H1 (cell line): ENCODE measurements at regions not wholly inside any gene's neighbourhood (a gene's known extent, or its start where the extent isn't known, plus 50 kb on each side); places are given as distances from the start of the nearest gene placed in this dataset.

Experiments
- CTCF ChIA-PET: fragments of 300-600 bp; sonication (Branson Sonifier 250); formaldehyde crosslinking; loops from one replicate; lab custom pipeline; 2021; ENCODE audit not compliant: partially characterized antibody; lab: Charles Lee
- POLR2A ChIA-PET: fragments of 300-600 bp; sonication (Branson Sonifier 250); formaldehyde crosslinking; loops from one replicate; lab custom pipeline; 2021; ENCODE audit warnings: inconsistent platforms; ENCODE audit not compliant: partially characterized antibody; lab: Charles Lee
- DNase-seq, 2 experiments: peaks; one replicate each; pipeline versions ENCODE4 v3.0.0 to v3.0.0-alpha.2; 2010 to 2022; ENCODE audit warnings: low spot score in 2 of 2, low read depth in 1 of 2, mixed read lengths in 1 of 2
- FAIRE-seq: peaks from 2 replicates; lab custom pipeline; 2011; peaks lifted over from hg19 to GRCh38; lab: Jason Lieb, UNC
- H2AFZ ChIP-seq: 2 replicates; pipeline ENCODE4 v1.8.1; 2012; ENCODE audit warnings: low read length, inconsistent platforms
- H2AK5ac ChIP-seq: 2 replicates; pipeline ENCODE4 v1.6.1; 2013; ENCODE audit warnings: low read depth, low read length
- H2BK120ac ChIP-seq: replicated peaks from 2 replicates; pipeline ENCODE3; 2013; ENCODE audit warnings: low read depth, low read length, inconsistent platforms
- H2BK12ac ChIP-seq: 2 replicates; pipeline ENCODE4 v1.6.1; 2013; ENCODE audit warnings: low read depth, low read length
- H2BK15ac ChIP-seq: 2 replicates; pipeline ENCODE4 v1.6.1; 2013; ENCODE audit warnings: low read length
- H2BK20ac ChIP-seq: 2 replicates; pipeline ENCODE4 v1.6.1; 2013; ENCODE audit warnings: low read length
- H2BK5ac ChIP-seq: 2 replicates; pipeline ENCODE4 v1.6.1; 2013; ENCODE audit warnings: low read depth, low read length
- H3K14ac ChIP-seq: 2 replicates; pipeline ENCODE4 v1.6.1; 2013; ENCODE audit warnings: inconsistent platforms; ENCODE audit not compliant: insufficient read length
- H3K18ac ChIP-seq: 2 replicates; pipeline ENCODE4 v1.6.1; 2013; ENCODE audit warnings: low read length; ENCODE audit errors: extremely low read depth
- H3K23ac ChIP-seq: 2 replicates; pipeline ENCODE4 v1.6.1; 2013; ENCODE audit warnings: inconsistent platforms; ENCODE audit not compliant: insufficient read length
- H3K23me2 ChIP-seq: 2 replicates; pipeline ENCODE4 v1.6.1; 2013; ENCODE audit warnings: low read depth, low read length
- H3K27ac ChIP-seq: 2 replicates; pipeline ENCODE4 v1.6.1; 2011; ENCODE audit warnings: low read depth, low read length, inconsistent platforms
- H3K27me3 ChIP-seq, 4 experiments: replicated peaks in 1 of 4; 1 replicate in 1 of 4; 2 replicates in 3 of 4; pipeline versions ENCODE4 v1.6.1 to v1.8.1; 2011 to 2013; ENCODE audit warnings: low read length in 3 of 4, mild to moderate bottlenecking in 3 of 4, inconsistent platforms in 2 of 4, mixed read lengths in 2 of 4, moderate library complexity in 1 of 4; ENCODE audit not compliant: control insufficient read depth in 3 of 4, insufficient read depth in 3 of 4; ENCODE audit errors: extremely low read depth in 1 of 4
- H3K36me3 ChIP-seq, 4 experiments: 2 replicates each; pipeline versions ENCODE4 v1.6.1 to v1.8.1; 2011 to 2013; ENCODE audit warnings: mild to moderate bottlenecking in 4 of 4, low read length in 3 of 4, moderate library complexity in 2 of 4, control low read depth in 1 of 4, inconsistent platforms in 1 of 4; ENCODE audit not compliant: insufficient read depth in 4 of 4, control insufficient read depth in 2 of 4
- H3K4ac ChIP-seq: replicated peaks from 2 replicates; pipeline ENCODE3; 2013; ENCODE audit warnings: low read length, low read depth, mixed read lengths, inconsistent platforms; ENCODE audit not compliant: insufficient read length
- H3K4me1 ChIP-seq, 4 experiments: replicated peaks in 1 of 4; 1 replicate in 1 of 4; 2 replicates in 3 of 4; pipeline versions ENCODE4 v1.6.1 to v1.8.1; 2011 to 2013; ENCODE audit warnings: low read length in 3 of 4, inconsistent platforms in 2 of 4, mixed read lengths in 1 of 4; ENCODE audit not compliant: insufficient read depth in 4 of 4, control insufficient read depth in 3 of 4
- H3K4me2 ChIP-seq, 2 experiments: 2 replicates each; pipeline versions ENCODE4 v1.6.1 to v1.8.1; 2011 to 2013; ENCODE audit warnings: low read depth in 2 of 2, low read length in 2 of 2, control low read depth in 1 of 2, inconsistent platforms in 1 of 2, mild to moderate bottlenecking in 1 of 2; ENCODE audit not compliant: insufficient read depth in 1 of 2
- H3K4me3 ChIP-seq, 4 experiments: fragments of 200-600, 300-600 bp in 1 of 4; sonication (generic), shearing (Covaris generic), sonication (Bioruptor Twin) in 1 of 4; 2 replicates each; pipeline versions ENCODE4 v1.5.1 to v1.8.1; 2011 to 2016; ENCODE audit warnings: low read length in 4 of 4, low read depth in 3 of 4, control low read depth in 2 of 4, inconsistent platforms in 2 of 4, mild to moderate bottlenecking in 2 of 4, mixed read lengths in 1 of 4, moderate library complexity in 1 of 4; ENCODE audit not compliant: insufficient read depth in 2 of 4; ENCODE audit errors: extremely low read depth in 1 of 4
- H3K56ac ChIP-seq: replicated peaks from 2 replicates; pipeline ENCODE3; 2013; ENCODE audit warnings: low read depth, mild to moderate bottlenecking, mixed read lengths, low read length, inconsistent platforms; ENCODE audit not compliant: insufficient read length
- H3K79me1 ChIP-seq: 2 replicates; pipeline ENCODE4 v1.6.1; 2013; ENCODE audit warnings: low read depth, low read length, control low read depth
- H3K79me2 ChIP-seq, 2 experiments: 2 replicates each; pipeline versions ENCODE4 v1.6.1 to v1.8.1; 2012 to 2013; ENCODE audit warnings: low read length in 2 of 2, mild to moderate bottlenecking in 2 of 2, inconsistent platforms in 1 of 2; ENCODE audit not compliant: insufficient read depth in 2 of 2, control insufficient read depth in 1 of 2
- H3K9ac ChIP-seq, 4 experiments: replicated peaks in 1 of 4; 1 replicate in 1 of 4; 2 replicates in 3 of 4; pipeline versions ENCODE4 v1.6.1 to v1.8.1; 2011 to 2013; ENCODE audit warnings: low read depth in 3 of 4, low read length in 3 of 4, control low read depth in 2 of 4, mild to moderate bottlenecking in 2 of 4, moderate library complexity in 2 of 4, inconsistent platforms in 1 of 4; ENCODE audit errors: extremely low read depth in 1 of 4
- H3K9me3 ChIP-seq, 2 experiments: 2 replicates each; pipeline versions ENCODE4 v1.6.1 to v1.8.1; 2012 to 2013; ENCODE audit warnings: mild to moderate bottlenecking in 2 of 2, moderate library complexity in 2 of 2, control low read depth in 1 of 2, inconsistent platforms in 1 of 2, low read depth in 1 of 2, low read length in 1 of 2, mixed read lengths in 1 of 2; ENCODE audit not compliant: insufficient read depth in 2 of 2
- H4K20me1 ChIP-seq, 2 experiments: replicated peaks in 1 of 2; 2 replicates each; pipeline versions ENCODE3 to v1.8.1; 2011 to 2013; ENCODE audit warnings: inconsistent platforms in 2 of 2, low read length in 2 of 2, mild to moderate bottlenecking in 1 of 2; ENCODE audit not compliant: insufficient read depth in 2 of 2, control insufficient read depth in 1 of 2
- H4K5ac ChIP-seq: 2 replicates; pipeline ENCODE4 v1.6.1; 2013; ENCODE audit warnings: low read length, low read depth, mixed read lengths, inconsistent platforms; ENCODE audit not compliant: insufficient read length
- H4K8ac ChIP-seq: 2 replicates; pipeline ENCODE4 v1.8.0; 2013; ENCODE audit warnings: mild to moderate bottlenecking, moderate library complexity, low read length, inconsistent platforms; ENCODE audit not compliant: insufficient read depth; ENCODE audit errors: extremely low read depth
- H4K91ac ChIP-seq: replicated peaks from 2 replicates; pipeline ENCODE3; 2013; ENCODE audit warnings: low read length, mixed read lengths, inconsistent platforms; ENCODE audit not compliant: insufficient read length
- CEBPB ChIP-seq: IDR thresholded peaks from 2 replicates; pipeline ENCODE4 v1.6.1; 2012; ENCODE audit warnings: low read depth, low read length
- POU5F1 ChIP-seq: IDR thresholded peaks from 2 replicates; pipeline ENCODE4 v1.6.1; 2011; ENCODE audit warnings: low read depth, mild to moderate bottlenecking, low read length, moderate library complexity
- RAD21 ChIP-seq, 2 experiments: IDR thresholded peaks in 1 of 2; conservative IDR thresholded peaks in 1 of 2; 2 replicates each; pipeline ENCODE4 v1.6.1; 2011; ENCODE audit warnings: low read depth in 2 of 2, low read length in 2 of 2, improper control_type of control experiment in 1 of 2, inconsistent platforms in 1 of 2, mild to moderate bottlenecking in 1 of 2, moderate library complexity in 1 of 2
- RFX5 ChIP-seq: IDR thresholded peaks from 2 replicates; pipeline ENCODE4 v1.6.1; 2011; ENCODE audit warnings: low read depth, low read length, improper control_type of control experiment, borderline replicate concordance
- WGBS, 2 experiments: shearing (Covaris generic) in 1 of 2; methylation state at CpG; one replicate each; pipeline versions ENCODE4 v1.1.6 to v1.1.7; 2013 to 2015; ENCODE audit warnings: low lambda C conversion rate in 2 of 2, mixed read lengths in 2 of 2, inconsistent platforms in 1 of 2, low coverage in 1 of 2, missing lambda C conversion rate in 1 of 2; ENCODE audit not compliant: insufficient replicate concordance in 2 of 2, insufficient coverage in 1 of 2, insufficient read length in 1 of 2; ENCODE audit errors: extremely low coverage in 1 of 2, missing lambda C conversion rate in 1 of 2; 5-methylcytosine and 5-hydroxymethylcytosine counted together

DNA sequence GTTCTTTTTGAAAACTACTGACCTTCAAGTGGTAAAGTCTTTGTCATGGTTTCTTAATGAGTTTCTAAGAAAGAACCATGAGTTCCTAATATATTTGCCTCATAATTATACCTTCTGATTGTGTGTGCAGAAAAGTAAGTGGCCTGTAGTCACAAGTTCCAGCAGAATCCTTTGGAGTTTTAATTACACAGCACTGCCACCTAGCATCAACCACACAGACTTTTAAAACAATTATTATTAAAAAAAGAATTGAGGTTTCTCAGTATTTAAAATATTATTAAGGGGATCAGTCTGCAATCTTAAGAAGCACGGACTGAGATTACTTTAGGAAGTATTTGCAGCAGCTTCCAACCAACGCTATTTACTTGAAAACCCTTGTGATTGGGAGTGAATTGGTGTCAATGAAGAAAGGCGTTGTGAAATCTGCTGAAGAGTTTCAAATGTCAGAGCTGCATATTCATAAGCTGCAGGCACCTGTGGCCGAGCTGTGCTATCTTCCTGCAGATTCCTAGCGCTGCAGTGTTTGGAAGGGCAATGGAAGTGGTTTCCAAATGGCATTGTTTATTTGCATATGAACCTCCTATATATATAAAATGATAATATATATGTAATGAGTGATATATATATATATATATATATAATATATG, 1074.2 kb upstream of the WWC1 start:
- Histone ChIP-seq H4K91ac (no peak overlapping the region), H4K5ac (no peak overlapping the region), H4K8ac (no peak overlapping the region), H3K9ac (no peak overlapping the region), H3K4me3 (0 out of 8 replicates have a peak overlapping the region, but pooled peaks of 1 of the 4 experiments have one; percentile 15), H2BK120ac (no peak overlapping the region), H2BK12ac (no peak overlapping the region), H2BK5ac (no peak overlapping the region), H3K27ac (no peak overlapping the region), H3K23ac (no peak overlapping the region), H3K4me1 (peaks cover 0 to 5% (median 2%) of the 10 kb centered on the region in 4 experiments; a peak in 3 of 7 replicates), H2BK20ac (no peak overlapping the region), H3K4me2 (peak overlapping the region in 1 of 2 experiments; percentile 46; a peak in 1 of 4 replicates), H3K14ac (no peak overlapping the region), H2AK5ac (no peak overlapping the region), H2BK15ac (no peak overlapping the region), H3K4ac (no peak overlapping the region), H3K23me2 (no peaks in the 10 kb centered on the region), H3K27me3 (no peaks in the 10 kb centered on the region), H2AFZ (no peak overlapping the region), H3K18ac (no peak overlapping the region), H3K9me3 (no peaks in the 10 kb centered on the region), H3K56ac (no peak overlapping the region), H4K20me1 (no peaks in the 10 kb centered on the region), H3K79me2 (no peaks in the 10 kb centered on the region), H3K79me1 (no peaks in the 10 kb centered on the region), H3K36me3 (no peaks in the 10 kb centered on the region)
- TF ChIP-seq POU5F1 (0 out of 2 replicates have a peak, but pooled peaks have one; percentile 33), RAD21 (IDR thresholded peaks at IDR 0.05 in 1 of 2, conservative IDR thresholded peaks at IDR 0.05 in 1 of 2; ENCODE audit: low read depth in 2 of 2, low read length in 2 of 2) (peak in 1 of 2 experiments; percentile 26; a peak in 2 of 4 replicates), CEBPB (peak; percentile 87), RFX5 (no peak)
- FAIRE-seq: no peak
- no peak for DNase-seq
- CTCF ChIA-PET: interaction anchor here (1.0 kb wide), 1 partner anchor 11 kb away, joined by 3 read pairs; no protein-coding TSS in a partner anchor
- 22% methylated on average over 5 of the region's 5 CpGs; no CpG with 5 or more reads in 1 of the 2 experiments for WGBS, 2 experiments
- POLR2A ChIA-PET: no interaction called here
